ENCODE measurements at regions not wholly inside any gene's neighbourhood (a gene's known extent, or its start where the extent isn't known, plus 50 kb on each side); places are given as distances from the start of the nearest gene placed in this dataset.
A peak's percentile ranks its signal among the peaks of the same experiment; 100 is the strongest.

GRCh38 chr16:86432691-86433090 lies 77.6 kb upstream of the FOXF1 start:
- peak in 2 of 3 donors; percentile 20 to 42 for DNase-seq

DNA sequence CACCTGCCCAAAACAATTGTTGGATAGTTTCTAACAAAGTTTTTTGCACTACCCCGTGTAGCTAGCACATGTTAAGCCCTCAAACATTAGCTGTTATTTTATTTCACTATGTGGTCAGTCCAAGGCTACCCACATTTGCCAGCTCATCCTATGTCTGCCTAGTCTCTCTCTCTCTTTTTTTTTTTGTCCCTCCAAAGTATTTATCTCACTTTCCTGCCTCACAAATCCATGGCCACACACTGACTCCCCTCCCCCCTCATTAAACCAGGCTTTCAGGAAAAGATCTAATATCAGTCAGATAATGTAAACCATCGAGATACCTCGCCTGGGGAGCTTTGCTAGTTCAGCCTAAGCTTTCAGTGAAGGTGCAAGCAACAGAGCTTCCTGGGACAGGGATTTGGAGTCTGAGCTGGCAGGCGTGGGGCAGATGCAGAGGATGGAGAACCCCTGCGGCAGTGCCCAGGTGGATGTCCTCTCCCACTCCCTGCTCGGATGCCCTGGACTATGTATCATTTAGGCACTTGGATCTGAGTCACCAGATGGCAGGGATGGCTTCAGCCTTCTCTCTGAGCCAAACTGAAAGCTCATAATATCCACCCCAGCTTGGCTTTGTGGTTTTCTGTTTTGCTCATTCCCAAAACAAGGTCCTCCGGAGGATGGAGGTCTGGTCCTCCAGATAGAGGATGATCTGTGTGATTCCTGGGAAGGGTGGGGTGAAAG lies 73.7 kb upstream of the FOXF1 start:
- DNase-seq, result no peak

GRCh38 chr16:86437348-86437747 lies 73.0 kb upstream of the FOXF1 start:
- DNase-seq, result no peak

- DNase-seq, result no peak
Observed at GRCh38 chr16:86442703-86443102, 67.6 kb upstream of the FOXF1 start.

GRCh38 chr16:86443508-86444147 lies 66.7 kb upstream of the FOXF1 start:
- no peak for DNase-seq

DNA sequence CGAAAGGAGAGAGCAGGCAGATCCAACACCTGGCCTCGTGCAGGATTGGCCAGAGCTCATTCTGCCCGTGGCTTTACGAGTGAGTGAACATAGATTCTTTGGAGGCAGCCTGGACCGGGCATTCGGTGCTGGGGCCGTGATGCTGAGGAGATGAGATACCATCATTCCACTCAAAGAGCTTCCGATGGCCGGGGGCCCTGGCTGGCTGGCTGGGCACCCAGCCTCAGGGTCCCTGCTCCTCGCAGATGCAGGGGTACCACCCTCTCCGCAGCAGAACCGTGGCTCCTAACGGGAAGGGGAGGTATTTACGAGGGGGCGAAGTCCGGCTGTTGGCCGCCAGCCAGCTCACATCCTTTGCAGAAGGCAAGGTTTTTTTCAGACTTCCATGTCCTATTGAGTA lies 66.1 kb upstream of the FOXF1 start:
- no peak for DNase-seq

GRCh38 chr16:86444661-86445060 lies 65.7 kb upstream of the FOXF1 start:
- DNase-seq, result no peak

DNA sequence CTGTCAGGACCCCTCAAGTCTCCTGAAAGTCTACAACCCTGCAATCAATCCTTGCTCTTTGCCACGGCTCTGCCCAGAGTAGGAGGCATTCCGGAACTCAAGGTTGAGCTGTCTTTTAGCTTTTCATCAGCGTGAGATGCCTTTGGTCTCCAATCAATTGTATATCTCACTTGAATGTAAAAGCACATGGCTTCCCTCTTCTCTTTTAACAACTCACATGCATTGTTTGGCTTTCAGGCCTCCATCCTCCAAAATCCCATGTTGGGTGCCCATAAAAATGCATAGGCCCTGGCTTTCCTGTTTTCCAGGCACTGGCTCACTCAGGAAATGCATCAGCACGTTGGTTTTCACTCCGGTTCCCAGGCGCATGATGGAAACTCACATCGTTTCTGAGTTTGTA lies 64.0 kb upstream of the FOXF1 start:
- no peak for DNase-seq

GRCh38 chr16:86447228-86447627 lies 63.1 kb upstream of the FOXF1 start:
- DNase-seq, result no peak

DNA sequence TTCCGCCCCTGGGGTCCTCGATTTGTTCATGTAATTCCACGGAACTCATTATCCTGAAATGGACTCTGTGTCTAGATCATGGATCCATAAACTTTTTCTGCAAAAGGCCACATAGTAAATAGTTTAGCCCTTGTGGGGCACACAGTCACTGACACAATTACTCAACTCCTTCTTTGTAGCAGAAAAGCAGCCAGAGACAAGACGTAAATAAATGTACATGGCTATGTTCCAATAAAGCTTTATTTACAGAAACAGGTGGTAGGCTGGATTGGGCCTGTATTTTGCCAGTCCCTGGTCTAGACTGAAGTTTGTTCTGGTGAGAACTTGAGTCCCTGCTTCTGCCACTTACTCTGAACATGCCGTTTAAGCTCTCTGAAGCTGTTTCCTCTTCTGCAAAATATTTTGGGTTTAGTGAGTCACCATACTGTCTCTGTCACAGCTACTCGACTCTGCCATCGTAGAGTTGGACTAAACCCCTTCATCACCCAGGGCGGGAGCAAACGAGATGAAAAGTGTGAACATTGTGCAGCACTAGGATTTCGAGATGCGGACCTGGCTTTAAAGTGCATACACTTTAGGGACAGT lies 61.9 kb upstream of the FOXF1 start:
- DNase-seq, result no peak

DNA sequence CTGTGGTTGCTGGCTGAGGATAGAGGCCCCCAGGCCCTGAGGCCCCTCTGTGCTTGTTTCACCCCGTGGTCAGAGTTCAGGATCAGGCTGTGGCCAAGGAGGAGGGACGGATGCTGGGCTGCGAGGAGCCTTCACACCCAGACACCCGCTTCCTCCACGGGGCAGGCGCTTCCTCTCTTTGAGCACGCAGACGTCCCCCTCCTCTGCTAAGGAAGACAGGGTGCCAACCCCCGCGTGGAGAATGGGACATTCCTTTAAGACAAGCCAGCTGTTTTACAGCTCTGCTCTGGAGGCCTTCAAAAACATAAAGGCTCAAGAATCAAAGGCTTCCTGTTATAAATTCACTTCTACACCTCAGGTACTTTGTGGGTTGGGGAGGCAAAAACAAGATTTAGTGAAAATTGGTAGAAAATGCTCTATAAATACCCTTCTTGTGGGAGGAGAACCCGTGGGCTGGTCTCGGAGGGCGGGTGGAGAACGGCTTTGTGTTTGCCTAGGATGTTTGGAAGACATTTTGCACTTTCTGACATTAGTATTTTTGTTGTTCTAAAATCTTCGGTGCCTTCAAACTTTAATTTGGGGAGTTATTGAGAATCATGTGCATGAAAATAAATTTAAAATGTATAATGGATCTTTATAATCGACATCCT lies 60.8 kb upstream of the FOXF1 start:
- no peak for DNase-seq

DNA sequence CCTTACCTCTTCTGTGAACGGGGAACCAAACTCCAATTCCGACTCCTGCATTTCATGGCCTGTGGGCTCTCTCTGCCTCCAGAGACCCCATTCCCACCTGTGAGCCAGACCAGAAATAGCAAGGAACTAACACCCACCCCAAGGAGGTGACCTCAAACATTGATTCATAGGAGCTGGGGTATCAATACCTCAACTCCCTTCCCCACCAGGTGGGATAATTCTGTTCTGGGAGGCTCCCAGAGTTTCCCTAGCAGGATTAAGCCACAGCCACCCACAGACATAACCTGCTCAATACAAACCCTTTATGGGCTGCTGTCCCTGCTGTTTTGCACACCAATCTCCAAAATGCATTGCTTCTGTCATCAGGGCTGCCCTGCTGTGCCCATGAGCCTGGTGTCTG lies 59.6 kb upstream of the FOXF1 start:
- DNase-seq, result no peak

- no peak for DNase-seq
Observed at GRCh38 chr16:86452451-86452850, 57.9 kb upstream of the FOXF1 start.

DNA sequence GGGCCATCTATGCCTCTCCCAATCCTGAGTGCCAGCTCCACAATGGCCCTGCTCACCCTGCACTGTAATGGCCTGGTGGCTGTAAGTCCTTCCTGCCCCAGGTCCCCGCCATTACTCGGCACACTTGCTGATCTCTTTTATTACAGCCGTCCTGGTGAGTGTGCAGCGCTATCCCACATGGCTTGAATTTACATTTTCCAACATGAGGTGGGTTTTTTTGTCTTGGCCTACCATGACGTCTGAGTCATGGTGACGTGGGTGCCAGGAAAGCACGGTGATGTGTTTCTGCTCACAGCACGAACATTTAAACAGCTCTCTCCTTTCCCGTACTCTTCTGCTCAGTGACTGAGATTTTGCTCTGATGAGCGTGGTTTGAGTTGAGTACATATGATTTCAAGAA lies 55.2 kb upstream of the FOXF1 start:
- peak in 2 of 3 donors; percentile 36 to 83 for DNase-seq

DNA sequence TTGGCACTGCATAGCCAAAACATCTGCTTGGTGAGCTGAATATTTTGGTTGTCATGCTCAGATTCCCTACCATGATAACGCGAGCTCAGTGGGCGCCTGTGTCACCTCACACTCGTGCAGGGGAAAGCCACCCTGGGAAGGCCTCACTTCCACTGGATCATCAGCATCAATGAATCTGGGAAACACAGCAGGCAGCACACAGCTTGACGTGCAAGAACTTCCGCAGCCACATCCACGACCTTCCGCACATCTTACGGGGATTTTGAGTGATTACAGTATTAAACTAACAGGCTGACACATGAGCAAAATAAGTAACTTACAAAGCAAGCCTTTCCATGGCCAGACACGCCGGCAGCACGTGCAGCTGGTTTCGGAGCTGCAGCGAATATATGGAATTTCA lies 54.7 kb upstream of the FOXF1 start:
- DNase-seq, result peak in 2 of 3 donors; percentile 12 to 60

DNA sequence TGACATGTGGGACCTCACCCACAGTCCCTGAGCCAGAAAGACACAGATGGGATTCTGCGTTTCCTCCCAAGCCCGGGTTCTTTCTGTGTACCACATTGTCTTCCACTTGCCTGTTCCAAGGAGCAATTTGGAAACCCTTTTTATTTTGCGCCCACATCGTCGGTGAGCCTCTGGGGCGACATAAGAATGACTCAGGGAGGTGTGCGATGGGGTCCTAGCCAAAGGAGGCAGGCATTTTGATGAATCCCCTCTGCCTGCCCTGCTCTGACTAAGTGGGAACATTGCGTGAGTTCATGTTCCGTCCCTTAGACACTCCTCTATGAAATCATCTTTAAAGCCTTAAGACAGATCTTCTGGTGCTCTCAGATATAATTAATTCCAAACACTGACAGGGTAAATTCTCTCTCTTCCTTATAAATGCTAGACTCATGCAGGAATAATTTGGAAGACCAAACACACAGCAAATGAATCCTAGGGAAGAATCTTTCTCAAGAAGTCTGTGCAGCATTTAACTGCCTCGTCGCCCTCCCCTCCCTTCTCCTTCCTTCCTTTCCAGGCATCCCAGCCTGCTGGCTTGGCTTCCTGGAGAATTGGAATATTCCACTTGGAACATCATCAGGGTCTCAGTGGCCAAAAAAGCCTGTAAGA lies 52.7 kb upstream of the FOXF1 start:
- DNase-seq, result peak; percentile 84 to 91 (median 90)

GRCh38 chr16:86458149-86458777 lies 52.1 kb upstream of the FOXF1 start:
- no peak for DNase-seq

DNA sequence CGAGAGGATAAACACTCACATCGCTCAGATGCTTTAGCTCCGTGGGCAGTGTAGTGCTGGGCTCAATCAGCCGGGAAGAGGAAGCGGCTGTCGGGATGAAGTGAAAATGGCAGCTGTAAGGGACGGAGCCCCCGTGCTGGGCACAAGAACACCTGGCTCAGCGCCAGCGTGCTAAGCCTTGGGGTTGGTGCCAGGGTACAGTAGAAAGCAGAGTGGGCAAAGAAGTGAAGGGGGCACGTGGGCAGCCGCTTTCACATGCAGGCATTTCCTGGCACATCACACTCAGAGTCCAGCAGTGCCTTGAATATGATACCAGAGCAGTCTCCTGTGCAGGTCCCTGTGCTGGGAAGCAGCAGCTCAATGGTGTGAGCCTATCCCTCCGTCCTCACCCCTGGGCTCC lies 51.1 kb upstream of the FOXF1 start:
- DNase-seq, result no peak

Data from muscle of back (tissue), 3 donors.